ENCODE measurements at regions not wholly inside any gene's neighbourhood (a gene's known extent, or its start where the extent isn't known, plus 50 kb on each side); places are given as distances from the start of the nearest gene placed in this dataset.

GRCh38 chr2:44843641-44844310 lies 97.7 kb upstream of the SIX3 start:
- H3K4me3 ChIP-seq (replicated peaks; ENCODE audit: low read depth, low read length), result no peak overlapping the region
- DNase-seq (ENCODE audit: low read depth), result no peak
- TF ChIP-seq CTCF (IDR thresholded peaks at IDR 0.05; ENCODE audit: low read length, missing control alignments), result no peak

- no peak for TF ChIP-seq CTCF (IDR thresholded peaks at IDR 0.05; ENCODE audit: low read length, missing control alignments)
- no peak overlapping the region for H3K4me3 ChIP-seq (replicated peaks; ENCODE audit: low read depth, low read length)
- no peak for DNase-seq (ENCODE audit: low read depth)
Observed at GRCh38 chr2:44844651-44845270, 96.7 kb upstream of the SIX3 start.

GRCh38 chr2:44848026-44848425 lies 93.5 kb upstream of the SIX3 start:
- no peak overlapping the region for H3K4me3 ChIP-seq (replicated peaks; ENCODE audit: low read depth, low read length)
- DNase-seq (ENCODE audit: low read depth), result no peak
- TF ChIP-seq CTCF (IDR thresholded peaks at IDR 0.05; ENCODE audit: low read length, missing control alignments), result no peak

GRCh38 chr2:44850016-44850415 lies 91.5 kb upstream of the SIX3 start:
- TF ChIP-seq CTCF (IDR thresholded peaks at IDR 0.05; ENCODE audit: low read length, missing control alignments), result no peak
- DNase-seq (ENCODE audit: low read depth), result no peak

GRCh38 chr2:44851518-44851917 lies 90.0 kb upstream of the SIX3 start:
- no peak for DNase-seq (ENCODE audit: low read depth)
- no peak for TF ChIP-seq CTCF (IDR thresholded peaks at IDR 0.05; ENCODE audit: low read length, missing control alignments)
- no peak overlapping the region for H3K4me3 ChIP-seq (replicated peaks; ENCODE audit: low read depth, low read length)

More at GRCh38 chr2:44850016-44850415, 91.5 kb upstream of the SIX3 start:
- no peak overlapping the region for H3K4me3 ChIP-seq (replicated peaks; ENCODE audit: low read depth, low read length)

- no peak overlapping the region for H3K4me3 ChIP-seq (replicated peaks; ENCODE audit: low read depth, low read length)
- no peak for TF ChIP-seq CTCF (IDR thresholded peaks at IDR 0.05; ENCODE audit: low read length, missing control alignments)
- DNase-seq (ENCODE audit: low read depth), result no peak
Observed at GRCh38 chr2:44852594-44852993, 88.9 kb upstream of the SIX3 start.

- no peak for TF ChIP-seq CTCF (IDR thresholded peaks at IDR 0.05; ENCODE audit: low read length, missing control alignments)
- DNase-seq (ENCODE audit: low read depth), result no peak
- no peak overlapping the region for H3K4me3 ChIP-seq (replicated peaks; ENCODE audit: low read depth, low read length)
Observed at GRCh38 chr2:44859337-44859736, 82.2 kb upstream of the SIX3 start.

Data from fibroblast of pulmonary artery (primary cell).